Ishikawa (cell line): ENCODE measurements at regions not wholly inside any gene's neighbourhood (a gene's known extent, or its start where the extent isn't known, plus 50 kb on each side); places are given as distances from the start of the nearest gene placed in this dataset.

Experiments used
- CEBPB ChIP-seq: IDR thresholded peaks from 2 replicates; pipeline ENCODE4 v1.6.1; 2012
- CREB1 ChIP-seq: IDR thresholded peaks from 2 replicates; pipeline ENCODE4 v1.6.1; 2012; ENCODE audit warnings: low read depth
- EGR1 ChIP-seq: IDR thresholded peaks from 2 replicates; pipeline ENCODE4 v1.6.1; 2012
- EP300 ChIP-seq: IDR thresholded peaks from 2 replicates; pipeline ENCODE4 v1.6.1; 2012; ENCODE audit warnings: borderline replicate concordance
- FOXM1 ChIP-seq: IDR thresholded peaks from 2 replicates; pipeline ENCODE4 v1.6.1; 2012; ENCODE audit warnings: low read depth, borderline replicate concordance
- NFIC ChIP-seq: IDR thresholded peaks from 2 replicates; pipeline ENCODE4 v1.6.1; 2012
- RAD21 ChIP-seq: IDR thresholded peaks from 2 replicates; pipeline ENCODE4 v1.6.1; 2012; ENCODE audit warnings: low read depth
- REST ChIP-seq: IDR thresholded peaks from 2 replicates; pipeline ENCODE4 v1.6.1; 2012; ENCODE audit warnings: low read depth, mild to moderate bottlenecking
- TAF1 ChIP-seq: IDR thresholded peaks from 2 replicates; pipeline ENCODE4 v1.6.1; 2012; ENCODE audit warnings: low read depth, mild to moderate bottlenecking
- TCF12 ChIP-seq: IDR thresholded peaks from 2 replicates; pipeline ENCODE4 v1.6.1; 2012; ENCODE audit warnings: low read depth
- TEAD4 ChIP-seq: IDR thresholded peaks from 2 replicates; pipeline ENCODE4 v1.6.1; 2012
- YY1 ChIP-seq: IDR thresholded peaks from 2 replicates; pipeline ENCODE4 v1.6.1; 2012; ENCODE audit warnings: low read depth
- ZBTB7A ChIP-seq: IDR thresholded peaks from 2 replicates; pipeline ENCODE4 v1.6.1; 2012; ENCODE audit warnings: low read depth
- TF ChIP-seq, protein P1 (sequence below): IDR thresholded peaks from 2 replicates; pipeline ENCODE4 v1.6.1; 2012
- TF ChIP-seq, protein P2 (sequence below): IDR thresholded peaks from 2 replicates; pipeline ENCODE4 v1.6.1; 2012

- TF ChIP-seq, protein P1, sequence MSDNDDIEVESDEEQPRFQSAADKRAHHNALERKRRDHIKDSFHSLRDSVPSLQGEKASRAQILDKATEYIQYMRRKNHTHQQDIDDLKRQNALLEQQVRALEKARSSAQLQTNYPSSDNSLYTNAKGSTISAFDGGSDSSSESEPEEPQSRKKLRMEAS = no peak
- no peak for TF ChIP-seq CREB1
- TF ChIP-seq FOXM1 = no peak
- TF ChIP-seq TAF1 = no peak
- no peak for TF ChIP-seq TEAD4
- TF ChIP-seq RAD21 = no peak
- TF ChIP-seq, protein P2, sequence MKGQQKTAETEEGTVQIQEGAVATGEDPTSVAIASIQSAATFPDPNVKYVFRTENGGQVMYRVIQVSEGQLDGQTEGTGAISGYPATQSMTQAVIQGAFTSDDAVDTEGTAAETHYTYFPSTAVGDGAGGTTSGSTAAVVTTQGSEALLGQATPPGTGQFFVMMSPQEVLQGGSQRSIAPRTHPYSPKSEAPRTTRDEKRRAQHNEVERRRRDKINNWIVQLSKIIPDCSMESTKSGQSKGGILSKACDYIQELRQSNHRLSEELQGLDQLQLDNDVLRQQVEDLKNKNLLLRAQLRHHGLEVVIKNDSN = no peak
- TF ChIP-seq CEBPB = no peak
- TF ChIP-seq EP300 = no peak
- no peak for TF ChIP-seq NFIC
- TF ChIP-seq EGR1 = no peak
- TF ChIP-seq TCF12 = no peak
- TF ChIP-seq REST = no peak
These were observed 331.1 kb downstream of the MLLT3 start for GRCh38 chr9:20291201-20291600.

DNA sequence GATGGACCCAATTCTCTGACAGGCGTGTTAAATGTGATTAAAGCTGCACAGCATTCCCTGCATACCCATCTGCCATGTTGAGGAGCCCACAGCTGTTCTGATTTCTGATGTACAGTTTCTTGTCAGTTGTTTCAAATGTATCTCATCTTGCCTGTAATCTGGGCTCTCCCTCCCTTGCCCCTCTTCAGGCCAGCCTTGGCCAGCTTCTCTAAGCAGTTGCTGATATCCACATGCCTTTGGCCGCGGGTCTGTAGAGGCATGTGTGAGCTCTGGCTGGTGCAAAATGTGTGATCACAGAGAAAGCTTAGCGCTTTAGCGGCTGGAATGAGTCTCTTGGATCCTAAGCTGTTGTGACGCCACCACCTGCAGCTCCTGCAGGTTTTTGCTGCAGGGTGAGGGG is 332.0 kb downstream of the MLLT3 start:
- TF ChIP-seq, protein P2 = no peak

DNA sequence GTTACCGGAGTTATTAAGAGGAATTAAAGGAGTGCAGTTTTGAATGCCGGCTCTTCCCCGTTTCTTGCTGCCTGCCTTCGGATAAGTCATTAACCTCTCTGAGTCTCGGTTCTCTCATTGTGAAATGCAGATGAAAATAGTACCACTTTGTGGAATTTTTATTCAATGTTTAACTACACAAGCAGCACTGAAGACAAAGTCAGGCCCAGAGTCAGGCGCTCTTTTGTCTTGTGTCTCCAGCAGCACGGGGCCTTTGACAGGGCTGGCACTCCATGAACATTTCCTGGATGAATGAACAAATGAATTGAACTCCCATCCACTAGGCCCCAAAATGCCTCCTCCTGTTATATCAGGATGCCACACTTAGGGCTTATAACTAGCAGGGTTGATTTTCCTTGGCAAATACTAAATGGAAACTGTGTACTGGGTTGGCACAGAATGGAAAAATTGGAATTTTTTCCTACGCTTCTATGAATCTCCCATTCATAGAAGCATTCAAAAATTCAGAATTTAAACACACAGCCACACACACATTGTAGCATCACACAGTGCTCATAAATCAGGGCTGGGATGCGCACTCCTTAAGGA is 332.8 kb downstream of the MLLT3 start:
- TF ChIP-seq EGR1 = no peak
- no peak for TF ChIP-seq EP300
- TF ChIP-seq TCF12 = no peak
- TF ChIP-seq RAD21 = no peak
- no peak for TF ChIP-seq ZBTB7A
- no peak for TF ChIP-seq TAF1
- TF ChIP-seq, protein P1 = no peak

GRCh38 chr9:20286969-20287368 is 335.3 kb downstream of the MLLT3 start:
- no peak for TF ChIP-seq YY1
- TF ChIP-seq, protein P2 = no peak
- no peak for TF ChIP-seq TCF12
- no peak for TF ChIP-seq EP300
- no peak for TF ChIP-seq ZBTB7A
- TF ChIP-seq TEAD4 = no peak
- no peak for TF ChIP-seq CEBPB
- no peak for TF ChIP-seq CREB1
- TF ChIP-seq TAF1 = no peak

DNA sequence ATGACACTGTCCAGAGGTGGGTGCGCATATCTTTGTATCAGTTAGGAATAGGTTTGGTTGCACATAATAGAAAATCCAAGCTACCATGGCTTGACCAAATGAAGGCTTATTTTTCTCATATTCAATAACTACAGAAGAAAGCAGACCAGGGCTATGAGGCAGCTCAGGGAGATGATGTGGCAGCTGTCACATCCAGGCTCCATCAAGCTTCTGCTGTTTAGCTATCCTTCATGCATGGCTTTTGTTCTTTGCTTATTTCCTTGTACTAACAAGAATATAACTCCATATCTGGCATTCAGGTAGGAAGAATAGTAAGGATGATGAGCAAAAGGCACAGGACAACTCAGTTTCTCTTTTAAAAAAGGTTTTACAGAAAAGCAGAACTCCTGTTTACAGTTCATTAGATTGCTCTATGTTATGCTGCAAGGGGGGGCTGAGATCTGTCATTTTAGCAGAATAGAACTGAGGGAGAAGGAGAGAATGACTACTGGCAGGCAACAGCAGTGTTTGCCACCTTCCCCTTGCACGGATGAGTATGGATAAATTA is 336.1 kb downstream of the MLLT3 start:
- TF ChIP-seq TCF12 (no peak), CREB1 (no peak), ZBTB7A (no peak), RAD21 (no peak), NFIC (no peak), REST (no peak), FOXM1 (no peak), EGR1 (no peak), YY1 (no peak), TEAD4 (no peak), EP300 (no peak), CEBPB (no peak), TAF1 (no peak)
- TF ChIP-seq, protein P1 = no peak
- TF ChIP-seq, protein P2 = no peak
